Right atrium auricular region (tissue), 2 donors: ENCODE measurements at regions not wholly inside any gene's neighbourhood (a gene's known extent, or its start where the extent isn't known, plus 50 kb on each side); places are given as distances from the start of the nearest gene placed in this dataset.

ENCODE experiments used
- DNase-seq: peaks from one replicate; pipeline ENCODE4 v3.0.0-alpha.2; 2019; ENCODE audit warnings: low spot score
- H3K27ac ChIP-seq, 2 donors: fragments of 200-600 bp; sonication (generic); 1 replicate in 1 of 2; 2 replicates in 1 of 2; pipeline ENCODE4 v1.5.1; 2016 to 2019
- H3K27me3 ChIP-seq, 2 donors: fragments of 200-600 bp; sonication (generic); one replicate each; pipeline versions ENCODE4 v1.5.1 to v1.6.0; 2017 to 2019
- H3K36me3 ChIP-seq: fragments of 200-600 bp; sonication (generic); one replicate; pipeline ENCODE4 v1.5.1; 2016
- H3K4me1 ChIP-seq, 2 donors: fragments of 200-600 bp; sonication (generic); one replicate each; pipeline versions ENCODE4 v1.5.1 to v1.6.0; 2017 to 2019
- H3K4me3 ChIP-seq, 2 donors: fragments of 200-600 bp; sonication (generic); 1 replicate in 1 of 2; 2 replicates in 1 of 2; pipeline ENCODE4 v1.5.1; 2017 to 2019; ENCODE audit warnings: mild to moderate bottlenecking in 1 of 2, moderate library complexity in 1 of 2
- H3K9me3 ChIP-seq, 2 donors: fragments of 200-600 bp; sonication (generic); one replicate each; pipeline ENCODE4 v1.5.1; 2019
- TF ChIP-seq, protein P1 (sequence below), 2 donors: fragments of 200-600 bp; sonication (generic); IDR thresholded peaks; one replicate each; pipeline ENCODE4 v1.5.1; 2019; ENCODE audit warnings: antibody characterized with exemption in 2 of 2

DNA sequence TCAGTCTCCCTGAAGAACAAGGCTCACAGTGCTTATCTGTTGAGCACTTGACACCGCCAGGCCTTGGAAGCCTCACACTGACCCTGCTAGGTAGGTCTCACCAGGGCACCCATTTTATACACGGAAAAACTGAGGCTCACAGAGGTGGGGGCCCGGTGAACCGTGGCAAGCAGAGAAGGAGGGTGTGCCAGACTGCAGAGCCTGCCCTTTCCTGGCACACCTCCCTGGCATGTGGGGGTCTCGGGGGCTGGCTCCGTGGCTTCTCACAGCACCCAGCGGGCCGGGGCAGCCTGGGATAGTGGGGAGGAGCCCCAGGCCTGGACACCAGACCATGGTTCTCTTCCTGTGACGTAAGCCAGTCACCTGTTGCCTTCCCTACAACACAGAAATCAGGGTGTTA lies 53.7 kb upstream of the IER5L start:
- Histone ChIP-seq H3K4me3 (no peak overlapping the region), H3K9me3 (peaks cover 0 to 3% of the 10 kb centered on the region in 2 donors), H3K27me3 (no peaks in the 10 kb centered on the region), H3K36me3 (no peaks in the 10 kb centered on the region), H3K27ac (no peak overlapping the region), H3K4me1 (peaks cover 0 to 2% of the 10 kb centered on the region in 2 donors)
- no peak for DNase-seq
- TF ChIP-seq, protein P1, sequence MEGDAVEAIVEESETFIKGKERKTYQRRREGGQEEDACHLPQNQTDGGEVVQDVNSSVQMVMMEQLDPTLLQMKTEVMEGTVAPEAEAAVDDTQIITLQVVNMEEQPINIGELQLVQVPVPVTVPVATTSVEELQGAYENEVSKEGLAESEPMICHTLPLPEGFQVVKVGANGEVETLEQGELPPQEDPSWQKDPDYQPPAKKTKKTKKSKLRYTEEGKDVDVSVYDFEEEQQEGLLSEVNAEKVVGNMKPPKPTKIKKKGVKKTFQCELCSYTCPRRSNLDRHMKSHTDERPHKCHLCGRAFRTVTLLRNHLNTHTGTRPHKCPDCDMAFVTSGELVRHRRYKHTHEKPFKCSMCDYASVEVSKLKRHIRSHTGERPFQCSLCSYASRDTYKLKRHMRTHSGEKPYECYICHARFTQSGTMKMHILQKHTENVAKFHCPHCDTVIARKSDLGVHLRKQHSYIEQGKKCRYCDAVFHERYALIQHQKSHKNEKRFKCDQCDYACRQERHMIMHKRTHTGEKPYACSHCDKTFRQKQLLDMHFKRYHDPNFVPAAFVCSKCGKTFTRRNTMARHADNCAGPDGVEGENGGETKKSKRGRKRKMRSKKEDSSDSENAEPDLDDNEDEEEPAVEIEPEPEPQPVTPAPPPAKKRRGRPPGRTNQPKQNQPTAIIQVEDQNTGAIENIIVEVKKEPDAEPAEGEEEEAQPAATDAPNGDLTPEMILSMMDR (IDR thresholded peaks at IDR 0.05), result no peak

DNA sequence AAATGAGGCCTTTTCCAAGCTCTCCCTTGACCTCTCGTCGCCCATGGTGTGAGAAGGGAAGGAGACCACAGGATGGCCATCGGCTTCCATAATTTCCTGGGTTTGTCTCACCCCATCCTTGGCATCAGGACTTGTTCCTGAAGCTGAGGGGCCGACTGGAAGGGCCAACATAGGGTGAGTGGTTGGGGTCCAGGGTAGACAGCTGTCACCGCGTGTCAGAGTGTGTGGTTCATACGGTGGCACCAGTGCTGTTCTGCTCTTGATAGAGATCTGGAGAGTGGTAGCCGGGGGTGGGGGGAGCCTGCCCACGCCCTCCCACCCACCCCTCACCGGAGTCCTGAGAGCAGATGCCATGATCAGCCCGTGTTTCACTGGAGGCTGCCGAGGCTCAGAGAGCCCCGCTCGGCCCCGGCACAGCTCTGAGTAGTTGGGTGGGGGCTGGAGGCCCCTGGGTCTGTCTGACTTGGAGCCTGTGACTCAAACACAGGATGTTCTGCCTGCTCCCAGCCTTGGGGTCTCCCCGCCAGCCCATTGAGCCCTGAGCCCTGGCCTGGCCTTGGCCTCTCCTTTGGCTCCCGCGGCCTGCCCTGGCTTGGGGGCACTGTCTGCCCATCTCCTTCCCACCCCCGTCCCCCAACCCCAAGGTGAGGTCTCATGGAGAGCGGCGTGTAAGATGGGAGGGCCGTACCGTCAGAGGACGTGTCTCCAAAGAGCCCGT lies 53.1 kb upstream of the IER5L start:
- Histone ChIP-seq H3K9me3 (peaks cover 0 to 3% of the 10 kb centered on the region in 2 donors), H3K4me1 (peaks cover 0 to under 1% of the 10 kb centered on the region in 2 donors), H3K27ac (no peak overlapping the region), H3K4me3 (no peak overlapping the region), H3K27me3 (no peaks in the 10 kb centered on the region), H3K36me3 (no peaks in the 10 kb centered on the region)
- TF ChIP-seq, protein P1 (IDR thresholded peaks at IDR 0.05), result no peak
- no peak for DNase-seq

DNA sequence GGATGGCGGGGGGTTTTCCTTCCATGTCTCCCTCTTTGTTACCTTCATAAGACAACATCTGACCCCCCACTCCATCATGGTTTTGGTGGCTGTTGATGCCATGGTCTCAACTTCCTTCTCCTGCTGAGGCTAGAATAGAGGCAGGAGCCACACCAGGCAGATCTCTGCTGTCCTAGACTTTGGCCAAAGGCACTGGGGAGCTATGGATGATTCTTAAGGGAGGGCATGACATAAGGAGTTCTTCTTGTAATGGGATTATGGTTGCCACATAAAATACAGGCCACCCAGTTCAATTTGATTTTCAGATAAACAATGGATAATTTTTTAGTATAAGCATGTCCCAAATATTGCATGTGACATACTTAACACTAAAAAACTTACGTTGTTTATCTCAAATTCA lies 52.2 kb upstream of the IER5L start:
- TF ChIP-seq, protein P1 (IDR thresholded peaks at IDR 0.05), result no peak
- no peaks in the 10 kb centered on the region for H3K36me3 ChIP-seq
- no peak overlapping the region for H3K27ac ChIP-seq
- H3K9me3 ChIP-seq, result peaks cover 0 to 3% of the 10 kb centered on the region in 2 donors
- H3K27me3 ChIP-seq, result no peaks in the 10 kb centered on the region
- H3K4me1 ChIP-seq, result peaks cover 0 to 10% of the 10 kb centered on the region in 2 donors
- H3K4me3 ChIP-seq, result no peak overlapping the region
- no peak for DNase-seq
